Body of pancreas (tissue), 4 donors: ENCODE measurements at regions not wholly inside any gene's neighbourhood (a gene's known extent, or its start where the extent isn't known, plus 50 kb on each side); places are given as distances from the start of the nearest gene placed in this dataset.
"Not testable (repeated sequence)": the region's sequence is repeated elsewhere in the genome, so short reads cannot be mapped to it uniquely, and the experiment has no call there.

Source experiments
- ATAC-seq: fragments of 150-250 bp; one replicate; pipeline ENCODE4 v1.9.1; 2016
- DNase-seq, 4 donors: peaks; one replicate each; pipeline ENCODE4 v3.0.0-alpha.2; 2019
- H3K27ac ChIP-seq, 4 donors: fragments of 200-600 bp; sonication (generic); 1 replicate in 3 of 4; 2 replicates in 1 of 4; pipeline versions ENCODE4 v1.5.1 to v1.6.1; 2016 to 2019; ENCODE audit warnings: mild to moderate bottlenecking in 1 of 4, mixed read lengths in 1 of 4, moderate library complexity in 1 of 4
- H3K27me3 ChIP-seq, 2 donors: fragments of 200-600 bp; sonication (generic); one replicate each; pipeline ENCODE4 v1.6.0; 2016; ENCODE audit warnings: mild to moderate bottlenecking in 1 of 2
- H3K36me3 ChIP-seq, 2 donors: fragments of 200-600 bp; sonication (generic); replicated peaks in 1 of 2; 2 replicates each; pipeline ENCODE4 v1.5.1; 2016; ENCODE audit warnings: low read depth in 2 of 2; ENCODE audit not compliant: insufficient read depth in 1 of 2
- H3K4me1 ChIP-seq: fragments of 200-600 bp; sonication (generic); one replicate; pipeline ENCODE4 v1.6.0; 2016
- H3K4me3 ChIP-seq, 2 donors: fragments of 200-600 bp; sonication (generic); 1 replicate in 1 of 2; 2 replicates in 1 of 2; pipeline ENCODE4 v1.5.1; 2016 to 2019
- H3K9me3 ChIP-seq, 3 donors: fragments of 200-600 bp; sonication (generic); 1 replicate in 2 of 3; 2 replicates in 1 of 3; pipeline ENCODE4 v1.5.1; 2016
- CTCF ChIP-seq, 7 experiments: fragments of 450-650 bp in 4 of 7; fragments of 200-600 bp in 3 of 7; sonication (generic) in 3 of 7; IDR thresholded peaks; one replicate each; pipeline ENCODE4 v1.5.1; 2016 to 2019; ENCODE audit warnings: antibody characterized with exemption in 7 of 7
- POLR2A ChIP-seq, 3 donors: fragments of 450-650 bp; IDR thresholded peaks; one replicate each; pipeline ENCODE4 v1.6.1; 2016; ENCODE audit warnings: antibody characterized with exemption in 3 of 3, mild to moderate bottlenecking in 2 of 3
- WGBS, 2 donors: methylation state at CpG; one replicate each; pipeline ENCODE4 v1.1.5; 2017; 5-methylcytosine and 5-hydroxymethylcytosine counted together
- intact Hi-C: fragments of 100-400 bp; cut with DNase I; formaldehyde crosslinking; loops from one replicate; pipeline ENCODE4 v1.15.1; 2023

- Histone ChIP-seq H3K9me3 (no peaks in the 10 kb centered on the region), H3K36me3 (no peaks in the 10 kb centered on the region), H3K27me3 (no peaks in the 10 kb centered on the region), H3K27ac (no peak overlapping the region), H3K4me1 (no peaks in the 10 kb centered on the region), H3K4me3 (no peak overlapping the region)
- 69 to 73% methylated on average over 4 of the region's 4 CpGs for WGBS, 2 donors
- intact Hi-C loops = no loop called here
- ATAC-seq (no peak), DNase-seq (no peak)
- no peak for TF ChIP-seq CTCF (IDR thresholded peaks at IDR 0.05)
- TF ChIP-seq POLR2A (IDR thresholded peaks at IDR 0.05) = no peak
Observed at GRCh38 chr5:53406630-53407316, 73.7 kb upstream of the FST start.

- DNase-seq (no peak), ATAC-seq (no peak)
- intact Hi-C loops = no loop called here
- no peak for TF ChIP-seq POLR2A (IDR thresholded peaks at IDR 0.05)
- no peak for TF ChIP-seq CTCF (IDR thresholded peaks at IDR 0.05)
- H3K4me3 ChIP-seq = no peak overlapping the region
- no peak overlapping the region for H3K27ac ChIP-seq
- no peaks in the 10 kb centered on the region for H3K27me3 ChIP-seq
- 55 to 65% methylated on average over 1 of the region's 1 CpG for WGBS, 2 donors
- H3K4me1 ChIP-seq = no peaks in the 10 kb centered on the region
- no peaks in the 10 kb centered on the region for H3K9me3 ChIP-seq
- H3K36me3 ChIP-seq = no peaks in the 10 kb centered on the region
Observed at GRCh38 chr5:53407373-53407772, 73.1 kb upstream of the FST start.

- no peak for ATAC-seq
- H3K9me3 ChIP-seq = no peaks in the 10 kb centered on the region
- 15 to 17% methylated on average over 1 of the region's 1 CpG for WGBS, 2 donors
- H3K36me3 ChIP-seq = no peaks in the 10 kb centered on the region
- no peak overlapping the region for H3K27ac ChIP-seq
- no peak for DNase-seq
- intact Hi-C loops = no loop called here
- no peak overlapping the region for H3K4me3 ChIP-seq
- H3K4me1 ChIP-seq = no peaks in the 10 kb centered on the region
- no peaks in the 10 kb centered on the region for H3K27me3 ChIP-seq
- TF ChIP-seq CTCF (IDR thresholded peaks at IDR 0.05) (no peak), POLR2A (IDR thresholded peaks at IDR 0.05) (no peak)
Observed at GRCh38 chr5:53411388-53411787, 69.0 kb upstream of the FST start.

GRCh38 chr5:53412499-53412898, 67.9 kb upstream of the FST start:
- H3K27ac ChIP-seq, H3K4me3 ChIP-seq, H3K4me1 ChIP-seq, H3K9me3 ChIP-seq, H3K27me3 ChIP-seq, DNase-seq, intact Hi-C loops, H3K36me3 ChIP-seq, ATAC-seq: not testable (repeated sequence)
- 84 to 90% methylated on average over 5 of the region's 5 CpGs for WGBS, 2 donors

- Histone ChIP-seq H3K36me3 (no peaks in the 10 kb centered on the region), H3K9me3 (no peaks in the 10 kb centered on the region), H3K4me1 (no peaks in the 10 kb centered on the region), H3K27ac (no peak overlapping the region), H3K27me3 (no peaks in the 10 kb centered on the region), H3K4me3 (no peak overlapping the region)
- intact Hi-C loops = no loop called here
- TF ChIP-seq POLR2A (IDR thresholded peaks at IDR 0.05) (no peak), CTCF (IDR thresholded peaks at IDR 0.05) (no peak)
- DNase-seq (no peak), ATAC-seq (no peak)
Observed at GRCh38 chr5:53416144-53416738, 64.2 kb upstream of the FST start.
